ENCODE measurements at regions not wholly inside any gene's neighbourhood (a gene's known extent, or its start where the extent isn't known, plus 50 kb on each side); places are given as distances from the start of the nearest gene placed in this dataset.

DNA sequence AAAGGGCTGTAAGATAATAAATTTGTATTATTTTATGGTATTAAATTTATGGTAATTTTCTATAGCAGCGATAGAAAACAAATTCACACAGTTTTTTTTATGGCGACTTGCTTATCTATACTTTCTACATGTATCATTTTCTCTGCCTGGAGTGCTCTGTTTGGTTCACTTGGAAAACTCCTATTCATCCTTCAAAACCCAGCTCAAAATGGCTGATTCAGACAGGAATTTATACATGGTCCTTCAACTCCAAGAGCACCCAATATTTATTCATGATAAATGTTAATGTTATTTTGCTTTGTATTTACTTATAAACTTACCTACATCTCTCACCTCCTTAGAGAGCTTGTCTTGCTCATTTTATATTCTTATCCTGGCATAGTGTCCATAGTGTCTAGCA lies 55.6 kb upstream of the SSX2IP start:
- no peak overlapping the region for H3K9ac ChIP-seq
- H3K27ac ChIP-seq = no peak overlapping the region
- no peaks in the 10 kb centered on the region for H3K9me3 ChIP-seq (ENCODE audit: low read depth)
- no peak for DNase-seq
- no peak overlapping the region for H3K4me3 ChIP-seq
- no peak for TF ChIP-seq EZH2phosphoT487 (IDR thresholded peaks at IDR 0.05; ENCODE audit: insufficient read depth, low read depth)
- no peak for TF ChIP-seq EZH2 (IDR thresholded peaks at IDR 0.05; ENCODE audit: insufficient read depth, poor library complexity, severe bottlenecking)
- H3K4me1 ChIP-seq (ENCODE audit: insufficient read depth) = peaks cover 8% of the 10 kb centered on the region; the same call in 1 of the 2 replicates
- no peak overlapping the region for H3K4me2 ChIP-seq (ENCODE audit: unreplicated experiment)
- WGBS, 2 experiments (ENCODE audit: low coverage in 1 of 2, low lambda C conversion rate in 2 of 2, missing lambda C conversion rate in 2 of 2) = 91 to 94% methylated on average over 2 of the region's 2 CpGs
- in situ Hi-C loops (cut with MboI) = no loop called here
- H3K36me3 ChIP-seq (ENCODE audit: low read depth) = no peaks in the 10 kb centered on the region
- no peaks in the 10 kb centered on the region for H3K9me2 ChIP-seq (ENCODE audit: insufficient read depth)
- H4K20me1 ChIP-seq (ENCODE audit: insufficient read depth) = no peaks in the 10 kb centered on the region
- H2AFZ ChIP-seq = no peak overlapping the region
- 0 out of 2 replicates have a peak, but pooled peaks cover 6% of the 10 kb centered on the region for H3F3A ChIP-seq (ENCODE audit: insufficient read depth)
- no peaks in the 10 kb centered on the region for H3K27me3 ChIP-seq (replicated peaks; ENCODE audit: insufficient read depth)
- no peaks in the 10 kb centered on the region for H3K79me2 ChIP-seq (ENCODE audit: insufficient read depth)

DNA sequence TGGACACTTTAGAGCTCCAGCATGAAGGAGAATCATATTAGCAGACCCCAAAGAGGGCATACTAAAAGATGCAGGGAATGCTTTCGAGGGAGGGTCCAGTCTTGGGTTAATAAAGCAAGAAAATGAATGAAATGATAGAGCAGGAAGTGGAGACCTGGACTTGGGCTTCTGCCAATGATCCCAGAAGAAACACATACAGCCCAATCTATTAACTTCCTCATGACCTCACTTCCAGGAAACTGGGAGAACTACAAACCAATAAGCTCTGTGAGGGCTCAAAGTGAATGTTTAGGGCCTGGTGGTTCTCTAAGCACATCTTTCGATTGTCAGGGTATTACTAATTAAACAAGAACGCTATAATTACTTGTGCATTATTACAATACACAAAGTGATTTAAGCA lies 53.6 kb upstream of the SSX2IP start:
- no peaks in the 10 kb centered on the region for H3F3A ChIP-seq (ENCODE audit: insufficient read depth)
- WGBS, 2 experiments (ENCODE audit: low coverage in 1 of 2, low lambda C conversion rate in 2 of 2, missing lambda C conversion rate in 2 of 2) = 94 to 97% methylated on average over 3 of the region's 3 CpGs
- H3K9ac ChIP-seq = no peak overlapping the region
- in situ Hi-C loops (cut with MboI) = no loop called here
- no peaks in the 10 kb centered on the region for H3K27me3 ChIP-seq (replicated peaks; ENCODE audit: insufficient read depth)
- TF ChIP-seq EZH2phosphoT487 (IDR thresholded peaks at IDR 0.05; ENCODE audit: insufficient read depth, low read depth) (no peak), EZH2 (IDR thresholded peaks at IDR 0.05; ENCODE audit: insufficient read depth, poor library complexity, severe bottlenecking) (no peak)
- H3K4me3 ChIP-seq = no peak overlapping the region
- H3K4me2 ChIP-seq (ENCODE audit: unreplicated experiment) = no peak overlapping the region
- H3K4me1 ChIP-seq (ENCODE audit: insufficient read depth) = no peaks in the 10 kb centered on the region
- H2AFZ ChIP-seq = no peak overlapping the region
- no peaks in the 10 kb centered on the region for H3K79me2 ChIP-seq (ENCODE audit: insufficient read depth)
- H3K36me3 ChIP-seq (ENCODE audit: low read depth) = no peaks in the 10 kb centered on the region
- H3K9me2 ChIP-seq (ENCODE audit: insufficient read depth) = no peaks in the 10 kb centered on the region
- no peak for DNase-seq
- H3K27ac ChIP-seq = no peak overlapping the region
- no peaks in the 10 kb centered on the region for H3K9me3 ChIP-seq (ENCODE audit: low read depth)
- H4K20me1 ChIP-seq (ENCODE audit: insufficient read depth) = no peaks in the 10 kb centered on the region

DNA sequence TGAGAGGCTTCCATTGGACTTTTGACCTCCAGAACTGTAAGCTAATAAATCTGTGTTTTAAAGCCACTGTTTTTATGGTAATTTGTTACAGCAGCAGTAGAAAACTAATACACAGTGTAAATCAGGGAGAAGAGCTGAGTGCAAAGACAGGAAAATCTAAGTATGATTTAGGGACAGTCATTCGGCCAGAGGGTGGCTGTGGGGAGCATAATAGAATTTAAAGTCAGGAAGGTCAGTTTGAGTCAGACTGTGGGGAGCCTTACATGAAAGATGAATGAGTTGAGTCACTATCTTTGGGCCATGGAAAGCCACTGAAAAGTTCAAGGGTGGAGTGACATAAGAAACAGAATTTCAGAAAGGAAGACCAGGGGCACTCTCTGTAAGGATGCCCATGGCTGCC lies 52.4 kb upstream of the SSX2IP start:
- in situ Hi-C loops (cut with MboI) = no loop called here
- DNase-seq = peak; percentile 52

DNA sequence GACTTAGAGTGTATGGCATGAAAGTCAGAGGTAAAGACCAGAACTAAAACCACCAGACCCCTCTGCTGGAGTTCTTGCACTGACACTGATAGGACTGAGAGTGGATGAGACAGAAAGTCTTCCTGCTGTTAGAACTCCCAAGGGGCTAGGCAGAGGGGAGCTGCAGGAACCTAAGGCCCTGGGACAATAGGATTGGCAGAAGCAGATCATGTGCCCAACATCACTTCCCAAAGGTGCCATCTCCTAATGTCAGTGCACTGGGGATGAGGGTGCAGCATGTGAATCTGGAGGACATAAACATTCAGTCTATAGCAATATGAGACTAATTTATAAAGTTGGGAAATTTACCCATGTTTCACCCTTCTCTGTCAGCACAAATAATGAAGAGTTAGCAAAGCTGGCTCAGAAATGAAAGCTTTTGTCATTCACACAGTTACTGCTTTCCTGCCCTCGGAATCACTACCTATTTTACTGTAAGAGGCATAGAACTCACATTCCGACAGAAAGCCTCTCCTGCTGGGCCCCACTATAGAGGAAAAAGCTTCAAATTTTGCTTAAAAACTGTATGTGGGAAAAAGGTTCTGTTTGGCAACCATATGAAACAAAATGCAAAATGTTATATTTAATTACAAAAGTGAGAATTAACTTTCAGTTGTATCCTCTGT lies 49.9 kb upstream of the SSX2IP start:
- Histone ChIP-seq H2AFZ (no peak overlapping the region), H3K4me3 (no peak overlapping the region), H3K9me2 (ENCODE audit: insufficient read depth) (no peaks in the 10 kb centered on the region), H3K4me2 (ENCODE audit: unreplicated experiment) (no peak overlapping the region), H3K9me3 (ENCODE audit: low read depth) (no peaks in the 10 kb centered on the region), H3K4me1 (ENCODE audit: insufficient read depth) (peaks cover 13% of the 10 kb centered on the region), H3K27me3 (replicated peaks; ENCODE audit: insufficient read depth) (no peaks in the 10 kb centered on the region), H3K79me2 (ENCODE audit: insufficient read depth) (no peaks in the 10 kb centered on the region), H3K36me3 (ENCODE audit: low read depth) (no peaks in the 10 kb centered on the region), H4K20me1 (ENCODE audit: insufficient read depth) (no peaks in the 10 kb centered on the region), H3K27ac (no peak overlapping the region), H3K9ac (no peak overlapping the region), H3F3A (ENCODE audit: insufficient read depth) (peaks cover 11% of the 10 kb centered on the region)
- TF ChIP-seq EZH2 (IDR thresholded peaks at IDR 0.05; ENCODE audit: insufficient read depth, poor library complexity, severe bottlenecking) (no peak), EZH2phosphoT487 (IDR thresholded peaks at IDR 0.05; ENCODE audit: insufficient read depth, low read depth) (no peak)
- 95 to 100% methylated on average over 2 of the region's 2 CpGs for WGBS, 2 experiments (ENCODE audit: low coverage in 1 of 2, low lambda C conversion rate in 2 of 2, missing lambda C conversion rate in 2 of 2)
- no peak for DNase-seq
- in situ Hi-C loops (cut with MboI) = no loop called here

More for the DNA sequence above, 52.4 kb upstream of the SSX2IP start:
- no peak overlapping the region for H2AFZ ChIP-seq
- 0 to 5% methylated on average over 1 of the region's 1 CpG for WGBS, 2 experiments (ENCODE audit: low coverage in 1 of 2, low lambda C conversion rate in 2 of 2, missing lambda C conversion rate in 2 of 2)
- H4K20me1 ChIP-seq (ENCODE audit: insufficient read depth) = no peaks in the 10 kb centered on the region
- no peak for TF ChIP-seq EZH2phosphoT487 (IDR thresholded peaks at IDR 0.05; ENCODE audit: insufficient read depth, low read depth)
- TF ChIP-seq EZH2 (IDR thresholded peaks at IDR 0.05; ENCODE audit: insufficient read depth, poor library complexity, severe bottlenecking) = no peak
- no peaks in the 10 kb centered on the region for H3F3A ChIP-seq (ENCODE audit: insufficient read depth)
- H3K9me2 ChIP-seq (ENCODE audit: insufficient read depth) = no peaks in the 10 kb centered on the region
- H3K9me3 ChIP-seq (ENCODE audit: low read depth) = no peaks in the 10 kb centered on the region
- H3K36me3 ChIP-seq (ENCODE audit: low read depth) = no peaks in the 10 kb centered on the region
- no peak overlapping the region for H3K9ac ChIP-seq
- H3K4me2 ChIP-seq (ENCODE audit: unreplicated experiment) = no peak overlapping the region
- no peak overlapping the region for H3K27ac ChIP-seq
- H3K4me1 ChIP-seq (ENCODE audit: insufficient read depth) = no peaks in the 10 kb centered on the region
- no peak overlapping the region for H3K4me3 ChIP-seq
- H3K27me3 ChIP-seq (replicated peaks; ENCODE audit: insufficient read depth) = no peaks in the 10 kb centered on the region
- no peaks in the 10 kb centered on the region for H3K79me2 ChIP-seq (ENCODE audit: insufficient read depth)
